Psoas muscle (tissue), 7 donors: ENCODE measurements at regions not wholly inside any gene's neighbourhood (a gene's known extent, or its start where the extent isn't known, plus 50 kb on each side); places are given as distances from the start of the nearest gene placed in this dataset.

ENCODE experiments used
- ATAC-seq, 4 donors: fragments of 200-7000 bp; cut with Tn5 transposase; one replicate each; pipeline ENCODE4 v1.9.1; 2020; ENCODE audit warnings: moderate library complexity in 3 of 4, mild to moderate bottlenecking in 2 of 4
- DNase-seq, 2 donors: peaks; one replicate each; pipeline ENCODE4 v3.0.0-alpha.2; 2020
- H3K27ac ChIP-seq: fragments of 200-600 bp; one replicate; pipeline ENCODE4 v1.8.0; 2022
- H3K27me3 ChIP-seq, 3 donors: fragments of 200-600 bp in 1 of 3; one replicate each; pipeline versions ENCODE4 v1.6.1 to v1.8.0; 2013 to 2022; ENCODE audit warnings: low read length in 2 of 3, mild to moderate bottlenecking in 2 of 3, moderate library complexity in 1 of 3; ENCODE audit not compliant: insufficient read depth in 3 of 3
- H3K36me3 ChIP-seq, 2 donors: fragments of 200-600 bp in 1 of 2; one replicate each; pipeline versions ENCODE4 v1.6.1 to v1.8.0; 2013 to 2022; ENCODE audit warnings: low read depth in 1 of 2, mild to moderate bottlenecking in 1 of 2, moderate library complexity in 1 of 2; ENCODE audit not compliant: insufficient read depth in 1 of 2
- H3K4me1 ChIP-seq: fragments of 200-600 bp; one replicate; pipeline ENCODE4 v1.8.0; 2022
- H3K4me3 ChIP-seq: fragments of 200-600 bp; one replicate; pipeline ENCODE4 v1.8.0; 2022; ENCODE audit warnings: mild to moderate bottlenecking
- H3K9me3 ChIP-seq: fragments of 200-600 bp; one replicate; pipeline ENCODE4 v1.8.0; 2022
- CTCF ChIP-seq: fragments of 200-600 bp; IDR thresholded peaks from one replicate; pipeline ENCODE4 v1.8.0; 2022; ENCODE audit warnings: antibody characterized with exemption
- WGBS, 3 donors: extraction: QIAGEN DNeasy Blood & Tissue Kit; methylation state at CpG; one replicate each; pipeline versions ENCODE4 v1.1.6 to v1.1.7; 2013; 5-methylcytosine and 5-hydroxymethylcytosine counted together
- intact Hi-C, 2 donors: fragments of 100-400 bp; cut with DNase I; formaldehyde crosslinking; loops; one replicate each; pipeline versions ENCODE4 v1.11.0 to v1.14.2; 2022
- donor health status: healthy with polysubstance abuse.
- donor health status: DM: no; HTN: no; CAD: no; lungs with moderate emphysema.
- donor health status: Bipolar disorder and iron deficiency.
- donor health status: healthy.
- donor health status: DM: yes; HTN: yes; CAD: no.
- donor health status: DM: no; HTN: no; CAD: no.
- donor health status: DM: yes; HTN: yes; CAD: no.

- DNase-seq (no peak), ATAC-seq (no peak)
- Histone ChIP-seq H3K4me3 (no peak overlapping the region), H3K36me3 (no peaks in the 10 kb centered on the region), H3K9me3 (no peaks in the 10 kb centered on the region), H3K4me1 (no peaks in the 10 kb centered on the region), H3K27me3 (no peaks in the 10 kb centered on the region), H3K27ac (no peak overlapping the region)
- intact Hi-C loops, result no loop called here
- no peak for TF ChIP-seq CTCF
- 97 to 100% (median 97%) methylated on average over 1 of the region's 1 CpG for WGBS, 3 donors
Measured at GRCh38 chr1:104856518-104856917, 1106.8 kb downstream of the AMY1C start.

DNA sequence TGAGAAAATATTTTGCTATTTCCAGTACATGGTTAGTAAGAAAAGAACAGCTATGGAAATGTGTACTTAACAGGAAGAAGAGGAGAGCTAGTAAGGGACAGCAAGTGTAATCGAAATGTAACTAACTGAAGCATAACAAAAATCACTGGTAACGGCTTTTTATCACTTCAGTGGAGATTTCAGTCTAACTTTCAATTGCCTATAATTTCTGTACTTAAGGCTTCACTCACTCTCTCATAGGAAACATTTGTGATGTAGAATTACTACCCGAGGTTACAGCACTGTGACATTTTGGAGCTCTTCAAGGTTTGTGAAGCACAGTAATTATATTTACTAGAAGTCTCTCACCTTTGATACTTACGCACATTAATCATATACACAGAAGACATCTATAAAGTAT, 1119.1 kb downstream of the AMY1C start:
- no peaks in the 10 kb centered on the region for H3K36me3 ChIP-seq
- intact Hi-C loops, result no loop called here
- no peak for ATAC-seq
- 52 to 61% (median 59%) methylated on average over 4 of the region's 4 CpGs for WGBS, 3 donors
- no peaks in the 10 kb centered on the region for H3K4me1 ChIP-seq
- H3K27ac ChIP-seq, result no peak overlapping the region
- no peak for TF ChIP-seq CTCF
- no peak overlapping the region for H3K4me3 ChIP-seq
- no peaks in the 10 kb centered on the region for H3K9me3 ChIP-seq
- DNase-seq, result no peak
- H3K27me3 ChIP-seq, result no peaks in the 10 kb centered on the region

DNA sequence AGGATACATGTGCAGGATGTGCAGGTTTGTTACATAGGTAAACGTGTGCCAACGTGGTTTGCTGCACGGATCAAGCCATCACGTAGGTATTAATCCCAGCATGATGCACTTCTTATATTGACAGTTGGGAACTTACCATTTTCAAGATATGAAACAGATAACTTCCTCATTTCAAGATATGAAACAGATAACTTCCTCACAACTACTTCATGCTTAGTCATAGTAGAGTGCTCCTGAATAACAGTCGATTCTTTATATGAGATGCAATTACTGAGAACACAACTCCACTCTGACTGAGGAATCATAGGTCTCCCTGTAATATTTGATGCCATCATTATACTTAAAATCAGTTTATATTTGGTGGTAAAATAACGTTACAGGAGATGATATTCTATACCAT, 1124.3 kb downstream of the AMY1C start:
- WGBS, 3 donors, result 77 to 82% (median 81%) methylated on average over 6 of the region's 6 CpGs
- Histone ChIP-seq H3K36me3 (no peaks in the 10 kb centered on the region), H3K4me1 (no peaks in the 10 kb centered on the region), H3K9me3 (no peaks in the 10 kb centered on the region), H3K27ac (no peak overlapping the region), H3K27me3 (no peaks in the 10 kb centered on the region), H3K4me3 (no peak overlapping the region)
- TF ChIP-seq CTCF, result no peak
- DNase-seq (no peak), ATAC-seq (no peak)
- intact Hi-C loops, result no loop called here

DNA sequence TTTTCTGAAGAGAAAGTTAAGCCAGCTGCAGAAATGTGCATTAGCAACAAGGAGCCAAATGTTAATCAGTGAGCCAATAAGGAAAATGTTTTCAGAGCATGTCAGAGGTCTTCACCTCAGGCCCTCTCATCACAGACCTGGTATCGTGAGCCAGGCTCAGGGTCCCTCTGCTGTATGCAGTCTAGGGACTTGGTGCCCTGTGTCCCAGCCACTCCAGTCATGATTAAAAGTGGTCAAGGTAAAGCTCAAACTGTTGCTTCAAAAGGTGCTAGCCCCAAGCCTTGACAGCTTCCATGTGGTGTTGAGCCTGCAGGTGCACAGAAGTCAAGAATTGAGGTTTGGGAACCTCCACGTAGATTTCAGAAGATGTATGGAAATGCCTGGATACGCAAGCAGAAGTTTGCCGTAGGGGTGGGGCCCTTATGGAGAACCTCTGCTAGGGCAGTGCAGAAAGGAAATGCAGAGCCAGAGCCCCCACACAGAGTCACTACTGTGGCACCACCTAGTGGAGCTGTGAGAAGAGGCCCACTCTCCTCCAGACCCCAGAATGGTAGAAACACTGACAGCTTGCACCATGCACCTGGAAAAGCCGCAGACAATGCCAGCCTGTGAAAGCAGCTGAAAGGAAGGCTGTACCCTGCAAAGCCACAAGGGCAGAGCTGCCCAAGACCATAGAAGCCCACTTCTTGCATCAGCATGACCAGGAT, 1128.7 kb downstream of the AMY1C start:
- Histone ChIP-seq H3K27me3 (no peaks in the 10 kb centered on the region), H3K4me3 (no peak overlapping the region), H3K4me1 (no peaks in the 10 kb centered on the region), H3K9me3 (no peaks in the 10 kb centered on the region), H3K27ac (no peak overlapping the region), H3K36me3 (no peaks in the 10 kb centered on the region)
- 40 to 65% (median 52%) methylated on average over 5 of the region's 5 CpGs for WGBS, 3 donors
- no peak for TF ChIP-seq CTCF
- intact Hi-C loops, result no loop called here
- DNase-seq (no peak), ATAC-seq (no peak)

- no peak overlapping the region for H3K27ac ChIP-seq
- no peak overlapping the region for H3K4me3 ChIP-seq
- 41 to 70% (median 48%) methylated on average over 2 of the region's 2 CpGs for WGBS, 3 donors
- intact Hi-C loops, result no loop called here
- no peaks in the 10 kb centered on the region for H3K27me3 ChIP-seq
- DNase-seq (no peak), ATAC-seq (no peak)
- H3K4me1 ChIP-seq, result no peaks in the 10 kb centered on the region
- no peaks in the 10 kb centered on the region for H3K36me3 ChIP-seq
- no peaks in the 10 kb centered on the region for H3K9me3 ChIP-seq
- TF ChIP-seq CTCF, result no peak
Measured at GRCh38 chr1:104884939-104885338, 1135.2 kb downstream of the AMY1C start.
